Posterior cingulate gyrus (tissue), 11 donors: ENCODE measurements at regions not wholly inside any gene's neighbourhood (a gene's known extent, or its start where the extent isn't known, plus 50 kb on each side); places are given as distances from the start of the nearest gene placed in this dataset.
A peak's percentile ranks its signal among the peaks of the same experiment; 100 is the strongest.
"Not testable (repeated sequence)": the region's sequence is repeated elsewhere in the genome, so short reads cannot be mapped to it uniquely, and the experiment has no call there.

Experiments
- DNase-seq, 10 donors: peaks; one replicate each; pipeline versions ENCODE4 v3.0.0 to v3.0.0-alpha.2; 2020 to 2021; ENCODE audit warnings: mixed read lengths in 3 of 10
- intact Hi-C: fragments of 100-400 bp; cut with DNase I; formaldehyde crosslinking; loops from one replicate; pipeline ENCODE4 v1.15.1; 2023

GRCh38 chr4:20196476-20196875 lies 55.2 kb upstream of the SLIT2 start:
- DNase-seq: no peak
- intact Hi-C loops: no loop called here

- no peak for DNase-seq
- intact Hi-C loops: no loop called here
These were observed 56.4 kb upstream of the SLIT2 start for GRCh38 chr4:20195071-20195885.

GRCh38 chr4:20194123-20195013 lies 57.3 kb upstream of the SLIT2 start:
- intact Hi-C loops: no loop called here
- DNase-seq: no peak

GRCh38 chr4:20193141-20193936 lies 58.4 kb upstream of the SLIT2 start:
- no peak for DNase-seq
- intact Hi-C loops: no loop called here

- DNase-seq: no peak
- intact Hi-C loops: no loop called here
These were observed 59.0 kb upstream of the SLIT2 start for GRCh38 chr4:20192736-20193135.

GRCh38 chr4:20185103-20185502 lies 66.6 kb upstream of the SLIT2 start:
- no peak for DNase-seq
- intact Hi-C loops: no loop called here

GRCh38 chr4:20183131-20183530 lies 68.6 kb upstream of the SLIT2 start:
- intact Hi-C loops, DNase-seq: not testable (repeated sequence)

- no peak for DNase-seq
- intact Hi-C loops: no loop called here
These were observed 69.8 kb upstream of the SLIT2 start for GRCh38 chr4:20181926-20182325.

- intact Hi-C loops: no loop called here
These were observed 71.2 kb upstream of the SLIT2 start for GRCh38 chr4:20180509-20180908.

GRCh38 chr4:20178902-20179576 lies 72.7 kb upstream of the SLIT2 start:
- intact Hi-C loops: no loop called here
- DNase-seq: peak in 2 of 10 donors; percentile 65 to 75

More at GRCh38 chr4:20180509-20180908, 71.2 kb upstream of the SLIT2 start:
- no peak for DNase-seq

- intact Hi-C loops: no loop called here
- no peak for DNase-seq
These were observed 74.8 kb upstream of the SLIT2 start for GRCh38 chr4:20176881-20177280.

- intact Hi-C loops: no loop called here
- DNase-seq: no peak
These were observed 79.5 kb upstream of the SLIT2 start for GRCh38 chr4:20172070-20172760.

- DNase-seq: no peak
- intact Hi-C loops: no loop called here
These were observed 85.2 kb upstream of the SLIT2 start for GRCh38 chr4:20166544-20166943.

GRCh38 chr4:20159516-20159915 lies 92.2 kb upstream of the SLIT2 start:
- intact Hi-C loops: no loop called here
- DNase-seq: no peak

- intact Hi-C loops: no loop called here
- DNase-seq: no peak
These were observed 93.5 kb upstream of the SLIT2 start for GRCh38 chr4:20158195-20158594.

- intact Hi-C loops: no loop called here
- no peak for DNase-seq
These were observed 100.3 kb upstream of the SLIT2 start for GRCh38 chr4:20151436-20151835.

- DNase-seq, intact Hi-C loops: not testable (repeated sequence)
These were observed 102.6 kb upstream of the SLIT2 start for GRCh38 chr4:20149143-20149542.

GRCh38 chr4:20137176-20137575 lies 114.5 kb upstream of the SLIT2 start:
- intact Hi-C loops: no loop called here
- DNase-seq: no peak

- intact Hi-C loops: no loop called here
- no peak for DNase-seq
These were observed 124.1 kb upstream of the SLIT2 start for GRCh38 chr4:20127626-20128025.

- intact Hi-C loops: no loop called here
- no peak for DNase-seq
These were observed 124.8 kb upstream of the SLIT2 start for GRCh38 chr4:20126906-20127305.
